HG02610 (cell line): ENCODE measurements at regions not wholly inside any gene's neighbourhood (a gene's known extent, or its start where the extent isn't known, plus 50 kb on each side); places are given as distances from the start of the nearest gene placed in this dataset.
"Not testable (repeated sequence)": the region's sequence is repeated elsewhere in the genome, so short reads cannot be mapped to it uniquely, and the experiment has no call there.

Source experiments
- ATAC-seq: cut with Tn5 transposase; IDR thresholded peaks from one replicate; pipeline ENCODE4 v1.9.1; 2021; ENCODE audit warnings: mild to moderate bottlenecking, moderate library complexity; ENCODE audit not compliant: unreplicated experiment

DNA sequence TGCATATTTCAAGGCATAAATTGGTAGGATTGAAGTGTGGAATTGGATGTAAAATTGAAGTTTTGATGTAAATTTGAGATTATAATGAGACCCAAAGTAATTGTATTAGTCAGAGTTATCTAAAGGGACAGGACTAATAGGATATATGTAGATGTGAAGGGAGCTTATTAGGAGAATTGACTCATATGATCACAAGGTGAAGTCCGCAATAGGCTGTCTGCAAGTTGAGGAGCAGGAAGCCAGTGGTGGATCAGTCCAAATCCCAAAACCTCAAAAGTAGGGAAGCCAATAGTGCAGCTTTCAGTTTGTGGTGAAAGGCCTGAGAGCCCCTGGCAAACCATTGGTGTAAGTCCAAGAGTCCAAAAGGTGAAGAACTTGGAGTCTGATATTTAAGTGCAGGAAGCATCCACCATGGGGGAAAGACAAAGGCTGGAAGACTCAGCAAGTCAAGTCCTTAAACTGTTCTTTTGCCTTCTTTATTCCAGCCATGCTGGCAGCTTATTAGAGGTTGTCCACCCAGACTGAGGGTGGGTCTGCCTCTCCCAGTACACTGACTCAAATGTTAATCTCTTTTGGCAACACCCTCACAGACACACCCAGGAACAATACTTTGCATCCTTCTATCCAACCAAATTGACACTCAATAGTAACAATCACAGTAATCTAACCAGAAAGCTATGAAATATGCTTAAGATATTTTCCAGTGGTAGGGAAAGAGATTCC lies 442.6 kb upstream of the PTCHD4 start:
- no peak for ATAC-seq

DNA sequence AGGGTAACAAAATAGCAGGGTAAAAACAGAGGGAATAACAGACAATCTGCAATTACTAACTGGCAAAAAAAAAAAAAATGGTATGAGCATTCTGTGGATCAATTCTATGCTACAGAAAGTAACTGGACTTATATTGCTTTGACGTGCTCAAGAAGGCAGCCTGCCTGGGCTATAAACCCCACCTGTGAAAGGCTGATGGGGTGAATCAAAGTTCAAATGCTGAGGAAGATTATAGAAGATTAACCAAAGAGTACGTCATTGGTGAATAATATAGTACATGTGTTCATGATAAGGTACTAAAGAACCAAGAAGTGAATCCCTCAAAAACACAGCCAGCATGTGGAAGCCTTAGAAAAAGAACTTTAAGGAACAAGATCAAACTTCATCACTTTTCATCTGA lies 441.9 kb upstream of the PTCHD4 start:
- ATAC-seq, result no peak

DNA sequence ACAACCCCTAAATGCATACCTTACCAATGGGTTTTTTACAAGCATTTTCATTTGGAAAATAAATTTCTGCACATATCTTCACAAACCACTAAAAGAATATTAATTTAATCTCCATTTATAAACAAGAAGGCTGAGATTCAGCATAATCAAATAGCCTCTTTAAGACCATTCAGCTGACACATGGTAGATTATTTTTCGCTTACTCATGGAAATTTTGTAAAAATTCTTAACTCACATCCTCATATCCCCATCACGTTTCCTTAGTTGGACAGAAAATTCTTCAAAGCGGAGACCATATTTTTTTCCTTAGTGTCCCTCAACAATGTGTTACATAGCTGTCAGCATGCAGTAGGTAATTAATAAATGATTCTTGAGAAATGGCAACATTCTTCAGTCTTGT lies 439.6 kb upstream of the PTCHD4 start:
- ATAC-seq, result no peak

DNA sequence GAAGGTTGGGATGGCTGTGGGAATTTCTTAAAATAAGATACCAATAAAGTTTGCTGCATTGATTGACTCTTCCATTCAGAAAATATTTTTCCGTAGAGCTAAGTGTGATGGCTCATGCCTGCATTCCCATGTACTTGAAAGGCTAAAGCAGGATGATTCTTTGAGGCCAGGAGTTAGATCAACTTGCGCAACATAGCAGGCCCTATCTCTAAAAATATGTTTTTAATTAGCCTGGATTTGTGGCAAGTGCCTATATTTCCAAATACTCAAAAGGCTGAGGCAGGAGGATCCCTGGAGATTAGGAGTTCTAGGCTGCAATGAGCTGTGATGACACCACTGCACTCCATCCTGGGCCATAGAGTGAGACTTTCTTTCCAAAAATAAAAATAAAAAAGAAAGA lies 431.2 kb upstream of the PTCHD4 start:
- no peak for ATAC-seq

DNA sequence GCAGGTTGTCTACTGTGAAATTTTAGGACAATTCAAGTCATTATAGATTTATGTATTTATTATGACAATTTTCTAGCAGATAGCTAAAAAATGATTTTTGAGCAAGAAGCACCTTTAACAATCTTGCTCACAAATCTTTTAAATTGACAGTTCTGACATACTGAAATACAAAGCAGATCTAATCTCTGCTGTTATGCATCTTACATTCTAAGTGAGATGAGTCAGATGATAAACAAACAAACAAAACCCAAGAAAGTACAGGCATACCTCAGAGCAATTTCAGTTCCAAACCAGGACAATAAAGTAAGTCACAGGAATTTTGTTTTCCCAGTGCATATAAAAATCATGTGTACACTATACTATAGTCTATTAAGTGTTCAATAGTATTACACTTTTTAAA lies 430.7 kb upstream of the PTCHD4 start:
- no peak for ATAC-seq

DNA sequence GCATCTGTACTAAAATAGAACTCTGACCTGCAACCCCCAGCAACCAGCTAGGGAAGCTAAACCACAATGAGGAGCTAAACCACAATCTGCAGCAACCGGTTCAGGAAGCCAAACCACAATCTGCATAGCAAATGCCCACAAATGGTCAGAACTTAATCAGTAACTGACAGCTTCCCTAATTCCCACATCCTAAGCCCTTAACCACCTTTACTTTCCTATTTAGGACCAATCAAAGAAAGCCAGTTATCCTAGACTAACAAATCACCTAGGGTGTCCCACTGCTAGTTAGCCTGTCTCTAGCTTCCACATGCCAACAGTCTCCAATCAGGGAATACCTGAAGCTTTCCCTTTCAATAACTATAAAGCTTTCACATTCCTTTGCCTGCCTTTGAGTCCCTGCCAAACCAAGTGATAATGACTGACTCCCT lies 424.6 kb upstream of the PTCHD4 start:
- no peak for ATAC-seq

DNA sequence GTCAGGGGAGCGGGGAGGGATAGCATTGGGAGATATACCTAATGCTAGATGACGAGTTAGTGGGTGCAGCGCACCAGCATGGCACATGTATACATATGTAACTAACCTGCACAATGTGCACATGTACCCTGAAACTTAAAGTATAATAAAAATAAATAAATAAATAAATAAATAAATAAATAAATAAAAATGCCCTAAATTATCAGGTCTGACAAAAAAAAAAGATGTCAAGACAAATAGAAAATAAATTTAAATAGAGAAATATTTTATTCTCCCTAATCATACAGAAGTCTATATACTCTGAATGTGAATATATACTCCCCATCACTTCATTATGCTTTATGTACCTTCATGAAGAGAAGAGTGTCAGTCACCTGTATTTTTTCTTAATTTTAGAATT lies 420.0 kb upstream of the PTCHD4 start:
- ATAC-seq, result not testable (repeated sequence)

DNA sequence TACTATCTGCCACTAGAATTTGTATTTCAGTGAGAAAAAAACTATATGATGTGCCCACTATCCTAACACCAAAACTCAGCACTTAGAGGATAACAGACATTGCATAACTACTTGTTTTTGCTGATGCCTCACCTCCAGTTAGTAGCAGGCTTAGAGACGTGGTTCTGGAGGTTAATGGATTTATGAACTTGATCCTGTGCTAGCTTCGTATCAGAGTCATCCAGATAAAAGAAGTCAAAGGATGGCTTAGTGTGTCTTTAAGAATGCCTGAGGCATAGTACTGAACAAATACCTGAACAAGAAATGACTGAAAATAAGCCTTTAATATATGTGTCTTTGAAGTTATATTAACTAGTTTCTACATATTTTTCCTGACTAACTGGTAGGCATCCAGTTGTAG lies 414.9 kb upstream of the PTCHD4 start:
- ATAC-seq, result no peak

DNA sequence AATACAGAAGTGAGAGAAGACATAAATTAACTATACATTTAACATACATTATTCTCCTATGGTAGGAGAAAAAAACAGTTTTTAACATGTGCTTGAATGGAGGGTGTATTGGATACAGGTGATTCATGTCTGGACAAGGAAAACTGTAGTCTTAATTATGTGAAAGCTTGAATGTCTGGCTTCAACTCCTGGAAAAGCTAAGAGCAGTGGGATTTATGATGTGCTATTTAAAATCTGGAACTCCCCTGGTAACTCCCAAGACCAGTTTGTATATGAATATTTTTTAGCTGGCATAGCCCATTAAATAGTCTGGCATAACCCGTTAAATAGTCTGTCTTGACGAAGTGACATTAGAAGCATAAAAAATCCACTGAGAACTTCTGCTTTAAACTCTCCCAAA lies 410.0 kb upstream of the PTCHD4 start:
- ATAC-seq, result no peak

DNA sequence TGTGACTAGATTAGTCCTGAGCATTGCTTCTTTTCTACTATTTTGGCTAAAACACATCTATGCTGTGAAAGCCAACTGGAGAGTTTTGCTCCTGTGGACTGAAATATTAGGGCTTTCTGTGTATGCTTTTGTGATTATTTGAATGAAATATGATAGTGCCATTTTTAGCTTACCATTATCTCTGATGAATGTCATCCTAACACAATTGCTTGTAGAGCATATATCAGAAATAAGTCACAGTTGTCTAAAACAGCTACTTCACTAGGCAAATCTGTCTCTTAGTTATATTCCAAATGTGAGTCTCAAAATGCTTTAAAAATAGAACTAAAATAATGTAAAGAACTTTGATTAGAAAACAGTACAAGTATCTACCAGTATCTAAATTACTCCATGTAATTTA lies 401.4 kb upstream of the PTCHD4 start:
- no peak for ATAC-seq

DNA sequence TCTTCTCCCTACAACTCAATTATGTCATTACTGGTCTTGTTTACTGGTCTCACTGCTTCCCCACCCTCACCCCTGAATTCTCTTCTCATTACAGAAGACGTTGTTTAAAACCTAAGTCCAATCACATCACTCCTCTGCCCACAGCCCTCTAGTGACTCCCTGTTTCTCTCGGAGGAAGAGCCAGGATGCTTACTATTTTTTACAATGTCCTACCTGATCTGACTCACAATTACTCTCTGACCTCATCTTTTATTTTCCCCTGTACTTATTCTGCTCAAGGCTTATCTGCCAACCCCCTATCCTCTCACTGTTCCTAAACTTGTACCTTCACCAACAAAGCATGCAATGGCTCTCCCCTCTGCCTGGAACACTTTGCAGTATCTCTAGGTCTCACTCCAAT lies 400.4 kb upstream of the PTCHD4 start:
- no peak for ATAC-seq

DNA sequence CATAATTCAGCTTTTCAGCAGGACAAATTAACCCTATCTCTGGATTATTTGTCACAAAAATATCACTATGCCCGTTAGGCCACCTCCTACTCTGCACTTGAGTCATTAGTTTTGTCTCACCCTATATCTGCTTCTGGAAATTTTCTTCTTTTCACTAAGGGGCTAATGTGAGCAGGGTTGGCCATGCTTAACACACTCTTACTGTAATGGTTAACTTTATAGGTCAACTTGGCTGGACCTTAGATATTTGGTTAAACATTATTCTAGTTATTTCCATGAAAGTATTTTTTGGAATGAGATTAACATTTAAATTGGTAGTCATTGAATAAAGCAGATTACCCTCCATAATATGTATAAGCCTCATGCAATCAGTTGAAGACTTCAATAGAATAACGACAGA lies 394.6 kb upstream of the PTCHD4 start:
- no peak for ATAC-seq

DNA sequence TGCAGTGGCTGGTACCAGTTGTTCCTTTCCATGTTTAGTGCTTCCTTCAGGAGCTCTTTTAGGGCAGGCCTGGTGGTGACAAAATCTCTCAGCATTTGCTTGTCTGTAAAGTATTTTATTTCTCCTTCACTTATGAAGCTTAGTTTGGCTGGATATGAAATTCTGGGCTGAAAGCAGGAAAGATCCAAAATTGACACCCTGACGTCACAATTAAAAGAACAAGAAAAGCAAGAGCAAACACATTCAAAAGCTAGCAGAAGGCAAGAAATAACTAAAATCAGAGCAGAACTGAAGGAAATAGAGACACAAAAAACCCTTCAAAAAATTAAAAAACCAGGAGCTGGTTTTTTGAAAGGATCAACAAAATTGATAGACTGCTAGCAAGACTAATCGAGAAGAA lies 382.4 kb upstream of the PTCHD4 start:
- not testable (repeated sequence) for ATAC-seq

DNA sequence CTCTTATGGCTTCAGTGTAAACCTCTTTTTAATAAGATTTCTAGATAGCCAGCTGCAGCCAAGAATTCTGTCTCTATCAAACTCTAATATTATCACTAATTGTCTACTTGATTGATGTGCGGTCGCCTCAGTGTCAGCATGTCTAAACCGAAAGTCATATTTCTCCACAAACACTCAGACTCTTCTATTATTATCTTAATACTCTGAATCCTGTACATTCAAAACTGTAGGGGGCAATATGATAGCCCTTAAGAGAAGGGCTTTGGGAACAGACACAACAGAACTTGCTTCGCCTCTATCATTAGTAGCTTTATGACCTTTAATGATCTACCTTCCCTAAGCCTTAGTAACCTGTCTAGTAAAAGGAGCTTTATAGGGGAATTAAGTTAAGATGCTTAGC lies 379.7 kb upstream of the PTCHD4 start:
- ATAC-seq, result no peak

DNA sequence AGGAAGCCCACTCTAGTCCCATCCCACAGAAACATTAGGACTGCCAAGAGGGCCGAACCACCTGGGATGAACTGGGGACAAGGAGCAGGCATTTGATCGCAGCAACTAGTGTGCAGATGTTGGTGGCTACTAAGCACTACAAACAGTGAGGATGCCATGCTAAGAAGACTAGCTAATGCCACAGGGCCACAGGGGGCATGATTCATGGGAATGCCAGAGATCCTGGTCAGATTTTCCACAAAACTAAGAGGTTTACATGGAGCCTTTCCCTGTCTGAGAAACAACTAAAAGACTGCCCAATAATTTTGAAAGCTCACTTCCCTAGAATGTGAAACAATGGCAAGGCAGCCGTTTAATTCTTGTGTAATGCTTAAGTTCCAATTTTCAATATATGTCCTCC lies 375.9 kb upstream of the PTCHD4 start:
- no peak for ATAC-seq

DNA sequence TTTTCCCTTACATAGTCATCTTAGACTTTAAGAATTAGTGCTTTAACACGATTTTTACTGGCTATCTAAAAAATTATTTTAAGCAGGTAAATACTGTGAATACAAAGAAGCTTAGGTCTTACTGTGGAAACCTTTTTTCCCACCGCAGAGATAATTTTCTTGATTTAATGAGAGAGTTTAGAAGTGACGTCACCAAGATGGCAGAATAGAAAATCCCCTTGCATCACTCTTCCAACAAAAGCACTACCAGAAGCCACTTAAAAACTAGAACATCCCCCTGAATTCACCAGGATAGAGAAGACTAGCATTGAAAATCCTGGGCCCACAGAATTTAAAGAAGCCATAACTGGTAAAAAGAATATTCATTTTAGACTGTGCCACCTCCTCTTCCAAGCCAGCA lies 375.4 kb upstream of the PTCHD4 start:
- ATAC-seq, result no peak

DNA sequence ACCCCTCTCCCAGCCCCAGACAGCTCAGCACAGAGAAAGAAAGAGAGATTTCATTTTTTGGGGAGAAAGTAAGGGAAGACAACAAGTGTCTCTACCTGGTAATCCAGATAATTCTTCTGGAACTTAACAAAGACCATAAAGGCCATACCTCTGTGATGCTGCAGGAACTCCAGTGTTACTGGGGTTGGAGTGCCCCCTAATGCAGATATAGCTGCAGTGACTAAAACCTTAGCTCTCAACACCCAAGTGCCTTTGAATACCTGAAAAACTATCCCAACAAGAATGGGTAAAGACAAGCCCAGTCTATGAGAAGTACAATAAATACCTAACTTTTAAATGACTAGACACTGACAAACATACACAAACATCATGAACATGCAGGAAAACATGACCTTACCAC lies 365.3 kb upstream of the PTCHD4 start:
- no peak for ATAC-seq

DNA sequence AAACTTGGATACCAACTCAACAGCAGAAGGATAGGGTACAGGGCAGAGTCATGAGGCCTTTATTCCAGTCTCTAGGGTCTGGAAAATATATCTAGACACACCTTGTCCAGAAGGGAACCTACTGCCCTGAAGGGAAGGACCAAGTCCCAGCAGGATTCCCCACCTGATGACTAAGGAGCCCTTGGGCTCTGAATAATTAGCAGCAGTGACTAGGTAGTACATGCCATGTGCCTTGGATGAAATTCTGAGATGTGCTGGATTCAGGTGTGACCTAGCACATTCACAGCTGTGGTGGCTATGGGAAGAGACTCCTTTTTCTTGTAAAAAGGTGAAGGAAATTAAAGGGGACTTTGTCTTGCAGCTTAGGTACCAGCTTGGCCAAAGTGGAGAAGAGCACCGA lies 364.3 kb upstream of the PTCHD4 start:
- ATAC-seq, result no peak

DNA sequence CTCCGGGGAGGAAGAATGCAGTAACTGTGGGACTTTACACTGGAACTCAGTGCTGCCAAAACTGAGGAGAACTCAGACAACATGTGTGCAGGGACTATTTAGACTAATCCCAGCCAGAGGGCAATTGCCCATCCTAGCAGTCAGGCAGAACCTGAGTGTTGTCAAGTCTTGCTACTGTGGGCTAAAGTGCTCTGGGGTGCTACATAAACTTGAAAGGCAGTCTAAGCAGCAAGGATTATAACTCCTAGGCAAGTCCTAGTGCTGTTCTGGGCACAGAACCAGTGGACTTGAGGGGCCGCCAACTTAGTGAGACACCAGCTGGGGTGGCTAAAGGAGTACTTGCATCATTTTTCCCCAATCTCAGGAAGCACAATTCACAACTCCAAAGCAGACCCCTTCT lies 363.8 kb upstream of the PTCHD4 start:
- ATAC-seq, result no peak

DNA sequence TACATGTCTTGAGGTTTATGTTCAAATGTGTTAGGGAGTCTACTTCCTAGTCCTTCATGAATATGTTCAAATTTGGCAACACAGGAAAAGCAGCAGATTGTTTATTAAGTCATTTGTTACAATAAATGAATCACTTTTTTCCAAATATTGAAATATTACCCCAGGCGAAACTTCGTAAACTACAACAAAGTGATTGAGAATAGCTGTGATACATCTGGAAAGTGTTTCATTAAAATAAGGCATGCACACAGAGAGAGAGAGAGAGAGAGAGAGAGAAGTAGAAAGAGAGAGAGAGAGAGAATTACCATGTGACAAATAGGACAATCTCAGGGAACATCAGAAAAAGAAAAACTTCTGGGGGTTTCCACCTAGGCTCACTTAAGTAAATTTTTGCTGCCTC lies 363.1 kb upstream of the PTCHD4 start:
- no peak for ATAC-seq

DNA sequence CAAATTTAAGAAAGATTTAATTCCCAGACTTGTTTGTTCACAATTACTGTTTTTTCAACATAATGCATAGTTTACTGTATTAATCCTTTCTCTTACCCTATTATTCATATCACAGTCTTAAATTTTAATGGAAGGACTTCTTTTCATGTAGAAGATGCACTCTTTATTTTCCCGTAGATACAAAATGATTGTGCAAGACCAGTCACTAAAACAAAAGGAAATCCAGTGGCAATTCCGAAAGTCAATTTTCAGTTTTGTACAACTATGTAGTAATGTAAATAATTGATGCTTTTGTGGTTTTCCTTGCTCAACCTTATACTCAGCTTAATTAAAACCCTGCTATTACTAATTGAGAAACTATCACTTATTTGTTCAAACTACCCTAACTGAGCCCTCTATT lies 361.5 kb upstream of the PTCHD4 start:
- no peak for ATAC-seq

DNA sequence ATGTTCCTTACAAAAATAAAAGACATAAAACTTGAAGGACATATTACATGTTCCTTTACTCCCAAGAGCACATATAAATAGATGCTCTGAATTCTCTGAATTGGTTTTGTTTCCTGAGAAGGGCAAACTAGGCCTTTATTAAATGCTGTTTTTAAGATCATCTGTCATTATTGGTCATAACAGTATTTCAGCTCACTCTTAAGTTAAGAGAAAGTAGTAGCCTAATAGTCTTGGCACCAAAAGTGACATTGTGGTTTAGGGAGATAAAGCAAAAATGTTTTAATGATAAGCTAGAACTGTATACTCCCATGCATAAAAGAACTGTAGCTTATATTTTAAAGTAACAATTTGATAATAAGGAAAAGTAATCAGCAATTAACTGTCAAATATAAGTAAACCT lies 361.1 kb upstream of the PTCHD4 start:
- no peak for ATAC-seq

DNA sequence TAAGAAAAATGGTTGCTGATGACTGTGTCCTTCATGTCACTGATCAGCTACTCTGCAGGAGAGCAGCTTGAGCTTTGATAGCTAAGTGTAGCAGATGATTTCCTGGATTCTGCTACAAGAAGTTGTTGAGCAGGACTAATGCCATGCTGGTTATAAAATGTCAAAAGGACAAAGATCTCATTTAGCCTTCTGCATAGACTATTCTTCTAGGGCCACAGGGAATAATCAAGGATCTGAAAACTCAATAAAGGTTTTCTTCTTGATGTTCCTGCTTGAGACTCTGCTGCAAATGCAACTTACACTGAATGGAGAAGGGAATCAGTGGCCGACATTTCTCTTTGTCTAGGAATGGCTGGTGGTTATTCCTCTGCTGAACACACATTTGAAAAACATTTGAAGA lies 360.3 kb upstream of the PTCHD4 start:
- no peak for ATAC-seq
